PC-9 (cell line): ENCODE measurements at regions not wholly inside any gene's neighbourhood (a gene's known extent, or its start where the extent isn't known, plus 50 kb on each side); places are given as distances from the start of the nearest gene placed in this dataset.

Experiments
- BruUV-seq: library from RNA; stranded (reverse); fragments of 400-500 nt; replicated peaks from 2 replicates; lab custom pipeline; 2021; lab: Mats Ljungman, UMichigan
- CTCF ChIA-PET: fragments of 300-600 bp; sonication (Branson Sonifier 250); formaldehyde crosslinking; loops from one replicate; lab custom pipeline; 2022; ENCODE audit warnings: antibody characterized with exemption; lab: Charles Lee
- POLR2A ChIA-PET: fragments of 300-600 bp; sonication (Branson Sonifier 250); formaldehyde crosslinking; loops from one replicate; lab custom pipeline; 2022; ENCODE audit warnings: antibody characterized with exemption; ENCODE audit not compliant: unreplicated experiment; lab: Charles Lee
- DNase-seq, 2 experiments: peaks; one replicate each; pipeline versions ENCODE4 v3.0.0 to v3.0.0-alpha.2; 2015 to 2022; ENCODE audit warnings: mixed read lengths in 1 of 2
- H2AFZ ChIP-seq: fragments of 200-600 bp; sonication (generic); 2 replicates; pipeline ENCODE4 v1.8.1; 2017; ENCODE audit warnings: antibody characterized with exemption
- H3F3A ChIP-seq: fragments of 200-600 bp; sonication (generic); 2 replicates; pipeline ENCODE4 v1.8.1; 2017; ENCODE audit warnings: antibody characterized with exemption, mild to moderate bottlenecking, low read depth; ENCODE audit not compliant: insufficient read depth
- H3K27ac ChIP-seq: fragments of 200-600 bp; sonication (generic); 2 replicates; pipeline ENCODE4 v1.6.1; 2016; ENCODE audit warnings: mixed run types
- H3K27me3 ChIP-seq: fragments of 200-600 bp; sonication (generic); 2 replicates; pipeline ENCODE4 v1.6.1; 2016; ENCODE audit warnings: low read depth, mixed run types; ENCODE audit not compliant: insufficient read depth
- H3K36me3 ChIP-seq: fragments of 200-600 bp; sonication (generic); 2 replicates; pipeline ENCODE4 v1.6.1; 2016; ENCODE audit warnings: low read depth, mixed run types
- H3K4me1 ChIP-seq: fragments of 200-600 bp; sonication (generic); replicated peaks from 2 replicates; pipeline ENCODE4 v1.6.1; 2016; ENCODE audit warnings: mixed run types; ENCODE audit not compliant: insufficient read depth
- H3K4me2 ChIP-seq: fragments of 200-600 bp; sonication (generic); 2 replicates; pipeline ENCODE4 v1.6.1; 2017; ENCODE audit warnings: mixed run types
- H3K4me3 ChIP-seq: fragments of 200-600 bp; sonication (generic); 2 replicates; pipeline ENCODE4 v1.6.1; 2016; ENCODE audit warnings: mixed run types
- H3K79me2 ChIP-seq: fragments of 200-600 bp; sonication (generic); 2 replicates; pipeline ENCODE4 v1.6.1; 2017; ENCODE audit warnings: low read depth, mixed run types
- H3K9me2 ChIP-seq: fragments of 200-600 bp; sonication (generic); 2 replicates; pipeline ENCODE4 v1.8.1; 2017; ENCODE audit warnings: mild to moderate bottlenecking; ENCODE audit not compliant: insufficient read depth
- H3K9me3 ChIP-seq: fragments of 200-600 bp; sonication (generic); 2 replicates; pipeline ENCODE4 v1.8.1; 2016; ENCODE audit warnings: low read depth; ENCODE audit not compliant: insufficient read depth
- H4K20me1 ChIP-seq: fragments of 200-600 bp; sonication (generic); 2 replicates; pipeline ENCODE4 v1.8.1; 2017; ENCODE audit not compliant: insufficient read depth
- EZH2 ChIP-seq: fragments of 200-600 bp; sonication (generic); IDR thresholded peaks from 2 replicates; pipeline ENCODE4 v1.8.0; 2017; ENCODE audit warnings: antibody characterized with exemption, low read depth
- intact Hi-C: fragments of 100-400 bp; cut with micrococcal nuclease; formaldehyde crosslinking; loops from one replicate; pipeline ENCODE4 v1.10.0; 2022; ENCODE audit not compliant: unreplicated experiment
- TF ChIP-seq, protein P1 (sequence below): fragments of 200-600 bp; sonication (generic); conservative IDR thresholded peaks from 2 replicates; pipeline ENCODE4 v1.6.1; 2017; ENCODE audit warnings: mixed run types, antibody characterized with exemption, mild to moderate bottlenecking, moderate library complexity

DNA sequence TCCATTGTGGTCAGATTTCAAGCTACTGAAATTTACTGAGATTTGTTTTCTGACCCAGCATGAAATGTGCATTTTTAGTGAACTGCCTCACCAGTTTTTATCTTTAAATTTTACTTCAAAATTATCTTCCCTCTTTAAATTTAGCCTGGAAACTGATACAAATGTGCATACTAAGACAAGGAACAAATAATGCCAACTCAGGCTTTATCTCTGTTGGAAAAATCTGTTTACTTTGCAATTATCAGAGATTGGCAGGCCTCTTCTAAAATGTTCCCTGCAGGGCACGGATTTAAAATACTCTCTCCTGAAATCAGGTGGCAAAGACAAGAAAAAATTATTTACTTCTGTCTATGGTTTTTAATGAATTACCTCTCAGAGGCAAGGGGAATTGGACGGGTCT is 151.0 kb upstream of the PTCH1 start:
- H3F3A ChIP-seq, result no peaks in the 10 kb centered on the region
- CTCF ChIA-PET, result no interaction called here

GRCh38 chr9:95666785-95667155 is 150.0 kb upstream of the PTCH1 start:
- CTCF ChIA-PET, result interaction anchor here (0.7 kb wide), 1 partner anchor 486 kb away, joined by 3 read pairs; no protein-coding TSS in a partner anchor
- no peaks in the 10 kb centered on the region for H4K20me1 ChIP-seq
- TF ChIP-seq, protein P1, sequence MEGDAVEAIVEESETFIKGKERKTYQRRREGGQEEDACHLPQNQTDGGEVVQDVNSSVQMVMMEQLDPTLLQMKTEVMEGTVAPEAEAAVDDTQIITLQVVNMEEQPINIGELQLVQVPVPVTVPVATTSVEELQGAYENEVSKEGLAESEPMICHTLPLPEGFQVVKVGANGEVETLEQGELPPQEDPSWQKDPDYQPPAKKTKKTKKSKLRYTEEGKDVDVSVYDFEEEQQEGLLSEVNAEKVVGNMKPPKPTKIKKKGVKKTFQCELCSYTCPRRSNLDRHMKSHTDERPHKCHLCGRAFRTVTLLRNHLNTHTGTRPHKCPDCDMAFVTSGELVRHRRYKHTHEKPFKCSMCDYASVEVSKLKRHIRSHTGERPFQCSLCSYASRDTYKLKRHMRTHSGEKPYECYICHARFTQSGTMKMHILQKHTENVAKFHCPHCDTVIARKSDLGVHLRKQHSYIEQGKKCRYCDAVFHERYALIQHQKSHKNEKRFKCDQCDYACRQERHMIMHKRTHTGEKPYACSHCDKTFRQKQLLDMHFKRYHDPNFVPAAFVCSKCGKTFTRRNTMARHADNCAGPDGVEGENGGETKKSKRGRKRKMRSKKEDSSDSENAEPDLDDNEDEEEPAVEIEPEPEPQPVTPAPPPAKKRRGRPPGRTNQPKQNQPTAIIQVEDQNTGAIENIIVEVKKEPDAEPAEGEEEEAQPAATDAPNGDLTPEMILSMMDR, result no peak
- TF ChIP-seq EZH2, result no peak
- H3F3A ChIP-seq, result no peaks in the 10 kb centered on the region
- BruUV-seq, result no TSS peak
- no peak overlapping the region for H3K27ac ChIP-seq
- no peaks in the 10 kb centered on the region for H3K9me2 ChIP-seq
- H2AFZ ChIP-seq, result no peak overlapping the region
- no peaks in the 10 kb centered on the region for H3K79me2 ChIP-seq
- H3K4me2 ChIP-seq, result no peak overlapping the region
- no peaks in the 10 kb centered on the region for H3K4me1 ChIP-seq
- H3K9me3 ChIP-seq, result no peaks in the 10 kb centered on the region
- DNase-seq, result no peak
- intact Hi-C loops, result no loop called here
- H3K36me3 ChIP-seq, result no peaks in the 10 kb centered on the region
- H3K4me3 ChIP-seq, result no peak overlapping the region
- POLR2A ChIA-PET, result no interaction called here
- H3K27me3 ChIP-seq, result peaks cover 90% of the 10 kb centered on the region

More for the DNA sequence above, 151.0 kb upstream of the PTCH1 start:
- no TSS peak for BruUV-seq
- no peaks in the 10 kb centered on the region for H4K20me1 ChIP-seq
- peaks cover 83% of the 10 kb centered on the region for H3K27me3 ChIP-seq
- H3K36me3 ChIP-seq, result no peaks in the 10 kb centered on the region
- no peak overlapping the region for H3K4me3 ChIP-seq
- TF ChIP-seq EZH2, result no peak
- intact Hi-C loops, result no loop called here
- no peaks in the 10 kb centered on the region for H3K9me3 ChIP-seq
- DNase-seq, result no peak
- no peaks in the 10 kb centered on the region for H3K9me2 ChIP-seq
- POLR2A ChIA-PET, result no interaction called here
- H3K27ac ChIP-seq, result no peak overlapping the region
- no peaks in the 10 kb centered on the region for H3K79me2 ChIP-seq
- H2AFZ ChIP-seq, result no peak overlapping the region
- H3K4me1 ChIP-seq, result no peaks in the 10 kb centered on the region
- no peak overlapping the region for H3K4me2 ChIP-seq

- ChIA-PET POLR2A (no interaction called here), CTCF (no interaction called here)
- DNase-seq, result no peak
- H3K4me3 ChIP-seq, result no peak overlapping the region
- no TSS peak for BruUV-seq
- no peak overlapping the region for H3K27ac ChIP-seq
- H3K4me1 ChIP-seq, result no peaks in the 10 kb centered on the region
- H3K9me3 ChIP-seq, result no peaks in the 10 kb centered on the region
- no peaks in the 10 kb centered on the region for H4K20me1 ChIP-seq
- no peak overlapping the region for H3K4me2 ChIP-seq
- peaks cover 95% of the 10 kb centered on the region for H3K27me3 ChIP-seq
- H3F3A ChIP-seq, result no peaks in the 10 kb centered on the region
- TF ChIP-seq, protein P1, result no peak
- TF ChIP-seq EZH2, result no peak
- intact Hi-C loops, result no loop called here
- H3K79me2 ChIP-seq, result no peaks in the 10 kb centered on the region
- no peak overlapping the region for H2AFZ ChIP-seq
- no peaks in the 10 kb centered on the region for H3K9me2 ChIP-seq
- no peaks in the 10 kb centered on the region for H3K36me3 ChIP-seq
These were observed 149.5 kb upstream of the PTCH1 start for GRCh38 chr9:95666096-95666784.

DNA sequence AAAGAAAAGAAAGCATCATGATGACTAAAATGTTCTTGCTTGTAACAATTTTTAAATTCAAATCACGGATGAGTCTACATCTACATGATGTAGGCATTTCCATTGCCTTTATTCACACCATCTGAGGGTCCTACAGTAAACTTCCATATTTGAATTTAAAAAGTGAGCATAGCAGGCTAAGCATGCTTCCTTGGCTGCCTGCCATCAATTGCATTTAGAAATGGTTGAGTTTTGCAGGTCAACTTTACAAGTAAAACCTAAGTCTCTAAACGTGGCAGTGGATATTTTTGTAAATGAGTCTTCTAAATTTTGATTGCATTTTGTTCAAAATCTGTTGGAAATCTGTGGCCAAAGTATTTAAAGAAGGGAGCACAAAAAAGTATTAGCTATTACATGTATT is 136.5 kb upstream of the PTCH1 start:
- Histone ChIP-seq H4K20me1 (no peaks in the 10 kb centered on the region), H3K9me2 (no peaks in the 10 kb centered on the region), H3K4me3 (no peak overlapping the region), H3K27ac (no peak overlapping the region), H3K27me3 (peaks cover 54% of the 10 kb centered on the region), H3K79me2 (no peaks in the 10 kb centered on the region), H2AFZ (no peak overlapping the region), H3F3A (no peaks in the 10 kb centered on the region), H3K9me3 (peaks cover 5% of the 10 kb centered on the region; the same call in 1 of the 2 replicates), H3K4me1 (no peaks in the 10 kb centered on the region), H3K4me2 (no peak overlapping the region), H3K36me3 (no peaks in the 10 kb centered on the region)
- ChIA-PET CTCF (no interaction called here), POLR2A (no interaction called here)
- TF ChIP-seq, protein P1, result no peak
- TF ChIP-seq EZH2, result no peak
- DNase-seq, result no peak
- no TSS peak for BruUV-seq
- intact Hi-C loops, result no loop called here
